HepG2 (cell line): ENCODE measurements at regions not wholly inside any gene's neighbourhood (a gene's known extent, or its start where the extent isn't known, plus 50 kb on each side); places are given as distances from the start of the nearest gene placed in this dataset.

Experiments used
- ARID2 ChIP-seq: sonication (generic); formaldehyde crosslinking; IDR thresholded peaks from 2 replicates; pipeline ENCODE4 v1.8.1; 2022; ENCODE audit warnings: mild to moderate bottlenecking, missing genetic modification reagents, borderline replicate concordance
- ATF7 ChIP-seq, 2 experiments: fragments of 450-650 bp in 1 of 2; sonication (generic) in 1 of 2; formaldehyde crosslinking in 1 of 2; IDR thresholded peaks; 2 replicates each; pipeline versions ENCODE4 v1.4.0 to v1.6.1; 2016 to 2020; ENCODE audit warnings: antibody characterized with exemption in 1 of 2, mild to moderate bottlenecking in 1 of 2, missing genetic modification reagents in 1 of 2
- ELF3 ChIP-seq: IDR thresholded peaks from 2 replicates; pipeline ENCODE4 v1.6.1; 2016; ENCODE audit warnings: missing genetic modification reagents, missing compliant biosample characterization
- EZH2 ChIP-seq: conservative IDR thresholded peaks from 2 replicates; pipeline ENCODE4 v1.6.1; 2012; ENCODE audit warnings: mild to moderate bottlenecking, low read depth, low read length, moderate library complexity
- FOXM1 ChIP-seq: sonication (generic); formaldehyde crosslinking; IDR thresholded peaks from 2 replicates; pipeline ENCODE4 v1.5.0; 2020; ENCODE audit warnings: missing genetic modification reagents
- GABPA ChIP-seq, 2 experiments: IDR thresholded peaks; 2 replicates each; pipeline ENCODE4 v1.6.1; 2011 to 2016; ENCODE audit warnings: low read depth in 2 of 2, low read length in 1 of 2, missing biosample characterization in 1 of 2, missing genetic modification characterization in 1 of 2
- NFE2L1 ChIP-seq: sonication (generic); formaldehyde crosslinking; IDR thresholded peaks from 2 replicates; pipeline ENCODE4 v1.4.0; 2020; ENCODE audit warnings: missing genetic modification reagents, mild to moderate bottlenecking, borderline replicate concordance
- POLR2G ChIP-seq: fragments of 200-400 bp; formaldehyde crosslinking; IDR thresholded peaks from 2 replicates; pipeline ENCODE4 v1.6.1; 2018; ENCODE audit warnings: mild to moderate bottlenecking, low read depth, low read length, moderate library complexity
- RAD21 ChIP-seq: fragments of 450-650 bp; formaldehyde crosslinking; IDR thresholded peaks from 2 replicates; pipeline ENCODE4 v1.5.0; 2020; ENCODE audit warnings: mild to moderate bottlenecking
- ZNF792 ChIP-seq: IDR thresholded peaks from 2 replicates; pipeline ENCODE4 v1.6.1; 2016
- TF ChIP-seq, protein P1 (sequence below): sonication (generic); formaldehyde crosslinking; IDR thresholded peaks from 2 replicates; pipeline ENCODE4 v1.5.0; 2020; ENCODE audit warnings: mild to moderate bottlenecking, missing genetic modification reagents, moderate library complexity
- TF ChIP-seq, protein P2 (sequence below): sonication (generic); formaldehyde crosslinking; conservative IDR thresholded peaks from 2 replicates; pipeline ENCODE4 v1.4.0; 2020; ENCODE audit warnings: missing genetic modification reagents
- TF ChIP-seq, protein P3 (sequence below): sonication (generic); formaldehyde crosslinking; conservative IDR thresholded peaks from 2 replicates; pipeline ENCODE4 v1.8.0; 2022; ENCODE audit warnings: low read depth, missing genetic modification reagents

DNA sequence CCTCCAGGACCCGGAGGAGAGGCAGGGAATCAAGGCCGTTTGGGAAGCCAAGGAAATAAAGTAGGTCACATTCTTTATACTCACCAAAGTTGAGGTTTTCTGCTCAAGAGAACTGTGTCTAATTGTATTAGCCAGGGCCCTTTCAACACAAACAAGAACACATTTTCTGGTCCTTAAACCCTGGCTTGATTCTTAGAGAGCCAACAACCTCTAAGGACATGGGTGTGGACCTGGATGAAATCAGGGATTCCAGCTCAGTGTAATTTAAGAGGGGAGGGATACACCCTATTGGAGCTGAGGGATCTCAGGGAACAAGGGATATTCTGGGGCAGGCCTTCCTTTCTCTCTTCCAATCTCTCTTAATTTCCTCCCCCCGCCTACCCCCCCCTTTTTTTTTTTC is 104.8 kb downstream of the COL6A6 start:
- TF ChIP-seq, protein P1, sequence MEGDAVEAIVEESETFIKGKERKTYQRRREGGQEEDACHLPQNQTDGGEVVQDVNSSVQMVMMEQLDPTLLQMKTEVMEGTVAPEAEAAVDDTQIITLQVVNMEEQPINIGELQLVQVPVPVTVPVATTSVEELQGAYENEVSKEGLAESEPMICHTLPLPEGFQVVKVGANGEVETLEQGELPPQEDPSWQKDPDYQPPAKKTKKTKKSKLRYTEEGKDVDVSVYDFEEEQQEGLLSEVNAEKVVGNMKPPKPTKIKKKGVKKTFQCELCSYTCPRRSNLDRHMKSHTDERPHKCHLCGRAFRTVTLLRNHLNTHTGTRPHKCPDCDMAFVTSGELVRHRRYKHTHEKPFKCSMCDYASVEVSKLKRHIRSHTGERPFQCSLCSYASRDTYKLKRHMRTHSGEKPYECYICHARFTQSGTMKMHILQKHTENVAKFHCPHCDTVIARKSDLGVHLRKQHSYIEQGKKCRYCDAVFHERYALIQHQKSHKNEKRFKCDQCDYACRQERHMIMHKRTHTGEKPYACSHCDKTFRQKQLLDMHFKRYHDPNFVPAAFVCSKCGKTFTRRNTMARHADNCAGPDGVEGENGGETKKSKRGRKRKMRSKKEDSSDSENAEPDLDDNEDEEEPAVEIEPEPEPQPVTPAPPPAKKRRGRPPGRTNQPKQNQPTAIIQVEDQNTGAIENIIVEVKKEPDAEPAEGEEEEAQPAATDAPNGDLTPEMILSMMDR (CRISPR knock-in tag): no peak
- TF ChIP-seq GABPA (IDR thresholded peaks at IDR 0.05; ENCODE audit: low read depth, low read length) (no peak), GABPA (CRISPR knock-in tag; IDR thresholded peaks at IDR 0.05; ENCODE audit: low read depth) (no peak), POLR2G (no peak), ARID2 (CRISPR knock-in tag) (no peak), RAD21 (CRISPR knock-in tag) (no peak), NFE2L1 (CRISPR knock-in tag) (no peak), EZH2 (no peak), ELF3 (CRISPR knock-in tag) (no peak), FOXM1 (CRISPR knock-in tag) (no peak), ZNF792 (CRISPR knock-in tag) (no peak), ATF7 (IDR thresholded peaks at IDR 0.05) (no peak), ATF7 (CRISPR knock-in tag; IDR thresholded peaks at IDR 0.05) (no peak)
- TF ChIP-seq, protein P2, sequence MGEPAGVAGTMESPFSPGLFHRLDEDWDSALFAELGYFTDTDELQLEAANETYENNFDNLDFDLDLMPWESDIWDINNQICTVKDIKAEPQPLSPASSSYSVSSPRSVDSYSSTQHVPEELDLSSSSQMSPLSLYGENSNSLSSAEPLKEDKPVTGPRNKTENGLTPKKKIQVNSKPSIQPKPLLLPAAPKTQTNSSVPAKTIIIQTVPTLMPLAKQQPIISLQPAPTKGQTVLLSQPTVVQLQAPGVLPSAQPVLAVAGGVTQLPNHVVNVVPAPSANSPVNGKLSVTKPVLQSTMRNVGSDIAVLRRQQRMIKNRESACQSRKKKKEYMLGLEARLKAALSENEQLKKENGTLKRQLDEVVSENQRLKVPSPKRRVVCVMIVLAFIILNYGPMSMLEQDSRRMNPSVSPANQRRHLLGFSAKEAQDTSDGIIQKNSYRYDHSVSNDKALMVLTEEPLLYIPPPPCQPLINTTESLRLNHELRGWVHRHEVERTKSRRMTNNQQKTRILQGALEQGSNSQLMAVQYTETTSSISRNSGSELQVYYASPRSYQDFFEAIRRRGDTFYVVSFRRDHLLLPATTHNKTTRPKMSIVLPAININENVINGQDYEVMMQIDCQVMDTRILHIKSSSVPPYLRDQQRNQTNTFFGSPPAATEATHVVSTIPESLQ (CRISPR knock-in tag): no peak
- TF ChIP-seq, protein P3, sequence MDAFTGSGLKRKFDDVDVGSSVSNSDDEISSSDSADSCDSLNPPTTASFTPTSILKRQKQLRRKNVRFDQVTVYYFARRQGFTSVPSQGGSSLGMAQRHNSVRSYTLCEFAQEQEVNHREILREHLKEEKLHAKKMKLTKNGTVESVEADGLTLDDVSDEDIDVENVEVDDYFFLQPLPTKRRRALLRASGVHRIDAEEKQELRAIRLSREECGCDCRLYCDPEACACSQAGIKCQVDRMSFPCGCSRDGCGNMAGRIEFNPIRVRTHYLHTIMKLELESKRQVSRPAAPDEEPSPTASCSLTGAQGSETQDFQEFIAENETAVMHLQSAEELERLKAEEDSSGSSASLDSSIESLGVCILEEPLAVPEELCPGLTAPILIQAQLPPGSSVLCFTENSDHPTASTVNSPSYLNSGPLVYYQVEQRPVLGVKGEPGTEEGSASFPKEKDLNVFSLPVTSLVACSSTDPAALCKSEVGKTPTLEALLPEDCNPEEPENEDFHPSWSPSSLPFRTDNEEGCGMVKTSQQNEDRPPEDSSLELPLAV (CRISPR knock-in tag): no peak
